Astrocyte of the cerebellum (primary cell): ENCODE measurements at regions not wholly inside any gene's neighbourhood (a gene's known extent, or its start where the extent isn't known, plus 50 kb on each side); places are given as distances from the start of the nearest gene placed in this dataset.
"Not testable (repeated sequence)": the region's sequence is repeated elsewhere in the genome, so short reads cannot be mapped to it uniquely, and the experiment has no call there.

Experiments used
- DNase-seq: peaks from one replicate; pipeline ENCODE4 v3.0.0-alpha.2; 2011; ENCODE audit warnings: low read depth
- H3K4me3 ChIP-seq: 2 replicates; pipeline ENCODE4 v1.5.1; 2011; ENCODE audit warnings: mild to moderate bottlenecking, low read depth, low read length, moderate library complexity
- in situ Hi-C: cut with HindIII; loops from 2 replicates; pipeline ENCODE4 v1.10.0; 2017; ENCODE audit warnings: low sequenced_read_pairs
- TF ChIP-seq, protein P1 (sequence below): IDR thresholded peaks from 2 replicates; pipeline ENCODE4 v1.5.1; 2012; ENCODE audit warnings: low read length, low read depth, moderate library complexity, mild to moderate bottlenecking; ENCODE audit errors: missing control alignments

DNA sequence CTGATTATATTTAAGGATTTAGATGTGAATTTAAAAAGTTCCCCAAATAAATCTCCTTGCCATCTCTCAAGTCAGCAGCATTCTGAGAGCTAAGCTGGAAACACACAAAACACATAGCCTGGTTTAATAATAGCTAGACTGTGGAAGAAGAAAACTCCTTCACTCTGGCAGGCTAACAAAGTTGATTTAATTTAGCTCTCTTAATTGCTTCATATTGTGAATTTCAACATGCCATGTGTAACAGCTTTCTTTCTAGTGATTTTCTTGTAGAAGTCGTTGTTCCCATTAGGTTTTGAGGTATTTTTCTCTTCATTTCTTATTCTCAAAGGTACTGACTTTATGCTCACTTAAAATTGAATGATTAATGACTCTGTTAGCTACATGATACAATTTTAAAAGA lies 216.8 kb upstream of the AKR1E2 start:
- TF ChIP-seq, protein P1, sequence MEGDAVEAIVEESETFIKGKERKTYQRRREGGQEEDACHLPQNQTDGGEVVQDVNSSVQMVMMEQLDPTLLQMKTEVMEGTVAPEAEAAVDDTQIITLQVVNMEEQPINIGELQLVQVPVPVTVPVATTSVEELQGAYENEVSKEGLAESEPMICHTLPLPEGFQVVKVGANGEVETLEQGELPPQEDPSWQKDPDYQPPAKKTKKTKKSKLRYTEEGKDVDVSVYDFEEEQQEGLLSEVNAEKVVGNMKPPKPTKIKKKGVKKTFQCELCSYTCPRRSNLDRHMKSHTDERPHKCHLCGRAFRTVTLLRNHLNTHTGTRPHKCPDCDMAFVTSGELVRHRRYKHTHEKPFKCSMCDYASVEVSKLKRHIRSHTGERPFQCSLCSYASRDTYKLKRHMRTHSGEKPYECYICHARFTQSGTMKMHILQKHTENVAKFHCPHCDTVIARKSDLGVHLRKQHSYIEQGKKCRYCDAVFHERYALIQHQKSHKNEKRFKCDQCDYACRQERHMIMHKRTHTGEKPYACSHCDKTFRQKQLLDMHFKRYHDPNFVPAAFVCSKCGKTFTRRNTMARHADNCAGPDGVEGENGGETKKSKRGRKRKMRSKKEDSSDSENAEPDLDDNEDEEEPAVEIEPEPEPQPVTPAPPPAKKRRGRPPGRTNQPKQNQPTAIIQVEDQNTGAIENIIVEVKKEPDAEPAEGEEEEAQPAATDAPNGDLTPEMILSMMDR: no peak
- no peak for DNase-seq
- no peak overlapping the region for H3K4me3 ChIP-seq
- in situ Hi-C loops: no loop called here

DNA sequence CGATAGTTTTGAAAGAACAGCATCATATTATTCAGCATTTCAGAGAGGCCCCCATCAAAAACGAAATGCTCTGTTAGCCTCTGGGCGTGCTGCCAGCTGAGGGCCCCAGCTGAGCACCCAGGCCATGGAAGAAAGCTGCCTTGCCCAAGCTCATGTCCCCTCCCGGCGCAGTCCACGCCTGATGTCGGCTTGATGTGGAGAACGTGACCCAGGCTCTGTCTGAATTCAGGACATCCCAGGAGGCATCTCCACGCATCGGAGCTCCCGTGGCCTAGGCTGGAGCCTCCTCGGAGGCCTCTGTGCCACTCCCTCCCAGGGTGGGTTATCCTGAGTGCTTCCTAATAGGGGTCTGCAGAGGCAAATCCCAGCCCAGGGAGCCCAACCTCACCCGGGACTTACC lies 218.3 kb upstream of the AKR1E2 start:
- TF ChIP-seq, protein P1: no peak
- in situ Hi-C loops: no loop called here
- H3K4me3 ChIP-seq: no peak overlapping the region
- no peak for DNase-seq

DNA sequence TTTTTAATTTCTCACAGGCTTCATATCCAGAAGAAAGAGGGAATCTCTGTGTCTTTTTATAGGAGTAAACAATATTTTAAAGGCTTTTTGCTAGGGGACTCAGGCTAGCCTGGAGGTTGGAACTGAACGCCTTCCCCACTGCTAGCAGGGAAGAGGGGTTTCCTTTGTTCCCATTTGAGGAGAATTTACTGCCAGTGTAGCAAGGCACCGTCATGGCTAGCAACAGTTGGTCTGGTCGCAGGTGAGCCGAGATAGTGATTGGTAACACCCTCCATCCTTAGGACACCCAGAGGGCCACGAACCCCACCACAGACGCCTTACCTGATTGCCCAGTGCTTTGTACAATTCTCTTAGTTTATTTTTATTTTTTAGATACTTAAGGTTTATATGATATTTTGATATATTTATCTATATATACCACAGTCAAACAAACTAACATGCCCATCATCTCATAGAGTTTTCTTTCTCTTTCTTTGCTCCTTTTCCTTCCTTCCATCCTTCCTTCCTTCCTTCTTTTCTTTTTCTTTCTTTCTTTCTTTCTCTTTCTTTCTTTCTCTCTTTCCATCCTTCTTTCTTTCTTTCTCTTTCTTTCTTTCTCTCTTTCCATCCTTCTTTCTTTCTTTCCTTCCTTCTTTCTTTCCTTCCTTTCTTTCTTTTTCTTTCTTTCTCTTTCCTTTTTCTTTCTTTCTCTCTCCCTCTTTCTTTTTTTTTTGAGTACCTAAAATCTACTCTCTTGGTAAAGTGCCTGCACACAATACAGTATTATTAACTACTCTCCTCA lies 219.0 kb upstream of the AKR1E2 start:
- TF ChIP-seq, protein P1: no peak
- DNase-seq: no peak
- no peak overlapping the region for H3K4me3 ChIP-seq
- in situ Hi-C loops: no loop called here

GRCh38 chr10:4602764-4603491 lies 223.1 kb upstream of the AKR1E2 start:
- in situ Hi-C loops: no loop called here
- DNase-seq: no peak
- TF ChIP-seq, protein P1: no peak
- H3K4me3 ChIP-seq: no peak overlapping the region

DNA sequence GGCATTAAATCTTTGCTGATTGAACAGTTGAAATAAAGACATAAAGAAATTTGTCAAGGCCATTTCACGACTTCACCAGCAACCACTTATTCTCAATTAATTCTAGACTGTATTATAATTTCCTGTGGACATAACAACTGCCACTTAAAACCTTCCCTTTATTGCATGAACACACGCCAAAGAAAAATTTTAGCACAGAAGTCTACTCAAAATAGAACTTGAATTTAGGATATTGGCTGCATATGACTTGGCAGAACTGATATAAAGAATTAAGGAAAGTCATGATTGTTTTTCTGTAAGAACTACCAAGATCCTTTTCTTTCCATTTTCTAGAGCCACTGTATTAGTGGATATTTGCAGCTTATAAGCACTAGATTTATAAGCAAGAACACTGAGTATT lies 226.5 kb upstream of the AKR1E2 start:
- TF ChIP-seq, protein P1: no peak
- no peak overlapping the region for H3K4me3 ChIP-seq
- DNase-seq: no peak
- in situ Hi-C loops: no loop called here

DNA sequence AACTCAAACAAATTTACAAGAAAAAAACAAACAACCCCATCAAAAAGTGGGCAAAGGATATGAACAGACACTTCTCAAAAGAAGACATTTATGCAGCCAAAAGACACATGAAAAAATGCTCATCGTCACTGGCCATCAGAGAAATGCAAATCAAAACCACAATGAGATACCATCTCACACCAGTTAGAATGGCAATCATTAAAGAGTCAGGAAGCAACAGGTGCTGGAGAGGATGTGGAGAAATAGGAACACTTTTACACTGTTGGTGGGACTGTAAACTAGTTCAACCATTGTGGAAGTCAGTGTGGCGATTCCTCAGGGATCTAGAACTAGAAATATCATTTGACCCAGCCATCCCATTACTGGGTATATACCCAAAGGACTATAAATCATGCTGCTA lies 228.1 kb upstream of the AKR1E2 start:
- DNase-seq, in situ Hi-C loops, H3K4me3 ChIP-seq: not testable (repeated sequence)

DNA sequence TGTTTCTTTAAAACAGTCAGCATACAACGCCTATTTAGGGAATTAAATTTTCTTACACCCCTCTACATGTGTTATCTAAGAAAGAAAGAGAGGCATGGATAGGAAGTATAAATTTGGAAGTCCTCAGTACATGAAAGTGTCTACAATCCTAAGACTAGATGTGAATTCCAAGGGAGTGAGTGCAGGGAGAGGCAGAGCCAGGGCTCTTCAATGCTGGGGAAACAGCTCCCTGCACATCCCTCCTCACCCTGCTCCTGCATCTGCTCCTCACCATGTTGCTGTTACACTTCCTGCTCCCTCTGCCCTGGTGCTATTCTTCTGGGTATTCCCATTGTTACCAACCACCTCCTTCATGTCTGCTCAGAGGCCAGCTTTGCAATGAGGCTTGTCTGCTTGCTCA lies 229.1 kb upstream of the AKR1E2 start:
- in situ Hi-C loops: no loop called here
- DNase-seq: no peak
- no peak overlapping the region for H3K4me3 ChIP-seq
- TF ChIP-seq, protein P1: no peak
